ENCODE measurements at regions not wholly inside any gene's neighbourhood (a gene's known extent, or its start where the extent isn't known, plus 50 kb on each side); places are given as distances from the start of the nearest gene placed in this dataset.
"Not testable (repeated sequence)": the region's sequence is repeated elsewhere in the genome, so short reads cannot be mapped to it uniquely, and the experiment has no call there.

DNA sequence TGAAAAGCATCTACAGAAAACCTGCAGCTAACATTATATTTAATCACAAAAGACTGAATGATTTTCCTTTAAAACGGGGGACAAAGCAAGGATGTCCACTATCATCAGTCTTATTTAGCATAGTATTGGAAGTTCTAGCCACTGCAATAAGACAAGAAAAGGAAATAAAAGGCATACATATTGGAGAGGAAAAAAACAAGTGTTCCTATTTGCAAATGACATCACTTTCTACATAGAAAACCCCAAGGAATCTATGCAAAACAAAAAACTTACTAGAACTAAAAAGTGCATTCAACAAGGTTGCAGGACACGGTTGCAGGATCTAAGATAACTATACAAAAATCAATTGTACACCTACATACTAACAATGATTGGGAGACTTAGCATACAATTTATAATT is 101.6 kb upstream of the MEF2A start:
- DNase-seq: no peak

GRCh38 chr15:99466701-99467337 is 99.0 kb upstream of the MEF2A start:
- no peak for DNase-seq

DNA sequence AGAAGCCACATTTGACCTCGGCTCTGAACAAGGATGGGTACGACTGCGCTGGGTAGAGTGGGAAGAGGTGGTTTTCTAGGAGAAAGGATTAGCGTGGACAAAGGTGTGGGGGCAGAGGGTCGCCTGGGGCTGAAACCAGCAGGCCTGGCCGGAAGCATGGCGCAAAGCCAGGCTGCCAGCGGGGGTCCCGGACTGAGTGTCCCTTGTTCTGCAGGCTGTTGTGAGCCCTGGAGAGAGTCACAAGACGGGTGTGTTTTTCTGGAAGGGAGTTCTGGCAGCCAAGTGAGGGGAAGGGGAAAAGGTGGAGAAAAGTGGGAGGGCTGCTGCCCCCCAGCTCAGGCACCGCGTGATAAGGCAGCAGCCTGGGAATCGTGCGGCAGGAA is 98.5 kb upstream of the MEF2A start:
- DNase-seq: no peak

DNA sequence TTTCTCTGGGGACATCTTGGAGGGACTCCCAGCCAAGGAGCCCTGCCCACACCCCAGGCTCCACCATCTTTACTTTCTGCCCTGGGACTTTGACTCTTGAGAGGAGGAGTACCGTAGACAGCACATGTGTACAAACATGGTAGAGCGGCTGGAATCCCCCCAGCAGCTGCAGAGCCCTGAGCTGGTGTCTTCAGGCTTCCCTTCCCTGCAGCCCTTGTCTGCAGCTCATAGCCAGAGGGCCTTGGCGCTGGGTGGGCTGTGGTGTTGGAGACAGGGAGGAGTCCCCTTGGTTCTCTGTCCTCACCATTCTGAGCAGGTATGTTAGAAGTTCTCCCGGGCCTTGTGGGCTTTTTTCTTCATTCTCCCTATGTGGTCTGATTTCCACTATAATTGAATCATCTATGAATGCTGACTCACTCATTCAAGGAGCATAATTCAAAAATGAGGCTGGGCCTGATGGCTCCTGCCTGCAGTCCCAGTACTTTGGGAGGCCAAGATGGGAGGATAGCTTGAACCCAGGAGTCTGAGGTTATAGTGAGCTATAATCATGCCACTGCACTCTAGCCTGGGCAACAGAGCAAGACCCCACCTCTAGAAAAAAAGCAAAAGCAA is 97.8 kb upstream of the MEF2A start:
- no peak for DNase-seq

DNA sequence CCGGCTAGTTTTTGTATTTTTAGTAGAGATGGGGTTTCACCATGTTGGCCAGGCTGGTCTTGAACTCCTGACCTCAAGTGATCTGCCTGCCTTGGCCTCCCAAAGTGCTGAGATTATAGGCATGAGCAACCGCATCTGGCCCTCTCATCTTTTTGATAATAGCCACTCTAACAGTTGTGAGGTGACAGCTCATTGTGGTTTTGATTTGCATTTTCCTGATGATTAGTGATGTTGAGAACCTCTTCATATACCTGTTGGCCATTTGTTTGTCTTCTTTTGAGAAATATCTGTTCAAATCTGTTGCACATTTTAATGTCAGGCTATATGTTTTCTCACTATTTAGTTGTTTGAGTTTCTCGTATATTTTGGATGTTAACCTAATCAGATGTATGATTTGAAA is 95.6 kb upstream of the MEF2A start:
- DNase-seq: not testable (repeated sequence)

DNA sequence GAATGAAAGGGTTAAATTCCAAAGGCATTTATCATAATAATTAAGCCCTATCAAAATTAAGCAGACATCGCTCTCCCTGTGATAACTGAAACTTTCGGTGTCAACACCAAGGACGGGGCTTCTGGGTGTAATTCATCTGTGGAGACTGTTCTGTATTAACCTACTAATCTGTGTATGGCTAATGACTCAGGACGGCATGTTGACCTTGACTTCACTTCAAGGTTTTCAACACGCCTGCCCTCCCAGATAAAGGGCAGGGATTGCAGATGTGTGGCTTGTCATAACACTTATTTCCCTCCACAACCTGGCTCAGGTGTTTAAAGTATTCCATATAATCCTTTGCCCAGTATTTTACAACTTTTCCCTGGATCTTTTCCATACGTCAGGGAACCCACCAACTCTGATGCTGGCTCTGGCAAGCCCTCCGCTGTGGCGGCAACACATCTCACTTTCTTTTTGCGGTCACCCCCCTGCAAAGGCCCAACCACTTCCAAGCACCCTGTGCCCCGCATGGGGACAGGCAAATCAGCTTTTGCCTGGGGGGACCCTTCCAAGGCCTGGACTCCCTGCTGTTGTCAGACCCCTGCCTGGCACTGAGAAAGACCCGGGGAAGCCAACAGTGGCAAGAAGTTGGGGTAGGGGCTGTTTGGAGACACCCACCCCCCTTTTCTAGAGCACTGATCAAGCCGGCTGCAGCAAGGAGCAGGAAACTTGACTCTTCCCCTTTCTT is 93.2 kb upstream of the MEF2A start:
- no peak for DNase-seq

GRCh38 chr15:99473981-99474906 is 91.5 kb upstream of the MEF2A start:
- no peak for DNase-seq

GRCh38 chr15:99474909-99475753 is 90.7 kb upstream of the MEF2A start:
- no peak for DNase-seq

- DNase-seq: no peak
Observed at GRCh38 chr15:99475754-99476412, 89.9 kb upstream of the MEF2A start.

GRCh38 chr15:99476413-99477222 is 89.2 kb upstream of the MEF2A start:
- DNase-seq: peak; percentile 13

GRCh38 chr15:99477791-99478471 is 87.9 kb upstream of the MEF2A start:
- no peak for DNase-seq

GRCh38 chr15:99478977-99479376 is 86.8 kb upstream of the MEF2A start:
- DNase-seq: no peak

- no peak for DNase-seq
Observed at GRCh38 chr15:99480016-99480810, 85.6 kb upstream of the MEF2A start.

DNA sequence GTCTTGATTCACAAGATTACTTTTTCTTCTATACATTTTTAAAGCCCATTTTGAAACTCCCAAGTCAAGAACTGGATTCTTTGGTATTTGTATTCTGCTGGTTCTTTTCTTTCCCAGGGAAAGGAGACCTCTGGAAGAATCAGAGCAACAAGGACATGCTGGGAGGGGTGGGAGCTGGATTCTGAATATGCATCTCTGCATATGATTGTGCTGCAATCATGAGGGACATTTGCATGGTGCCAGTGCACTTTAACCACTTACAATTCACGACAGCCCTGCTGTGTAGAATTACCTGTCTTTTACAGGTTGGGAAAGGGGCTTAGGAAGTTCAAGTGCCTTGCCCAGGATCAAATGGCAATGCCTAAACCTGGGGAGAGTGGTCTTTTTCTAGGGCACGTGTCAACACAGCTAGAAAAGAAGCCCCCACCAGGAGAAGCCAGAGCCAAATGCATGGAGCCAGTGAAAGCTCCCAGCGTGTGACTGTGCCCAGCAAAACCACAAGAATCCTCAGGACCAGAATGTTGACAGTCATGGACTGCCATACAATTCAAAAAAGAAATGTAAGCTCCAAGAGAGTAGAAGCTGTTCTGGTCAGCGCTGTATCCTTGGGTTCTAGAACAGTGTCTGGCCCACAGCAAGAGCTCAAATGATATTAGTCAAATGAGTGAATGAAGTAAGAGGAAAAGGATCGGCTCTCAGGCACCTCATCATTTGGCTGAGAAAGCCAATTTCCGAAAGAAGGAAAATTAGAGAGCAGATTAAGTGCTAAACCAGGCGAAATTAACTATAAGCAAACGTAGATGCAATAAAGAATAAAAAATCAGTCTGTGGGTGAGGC is 84.5 kb upstream of the MEF2A start:
- DNase-seq: no peak

- no peak for DNase-seq
Observed at GRCh38 chr15:99481951-99482230, 83.9 kb upstream of the MEF2A start.

DNA sequence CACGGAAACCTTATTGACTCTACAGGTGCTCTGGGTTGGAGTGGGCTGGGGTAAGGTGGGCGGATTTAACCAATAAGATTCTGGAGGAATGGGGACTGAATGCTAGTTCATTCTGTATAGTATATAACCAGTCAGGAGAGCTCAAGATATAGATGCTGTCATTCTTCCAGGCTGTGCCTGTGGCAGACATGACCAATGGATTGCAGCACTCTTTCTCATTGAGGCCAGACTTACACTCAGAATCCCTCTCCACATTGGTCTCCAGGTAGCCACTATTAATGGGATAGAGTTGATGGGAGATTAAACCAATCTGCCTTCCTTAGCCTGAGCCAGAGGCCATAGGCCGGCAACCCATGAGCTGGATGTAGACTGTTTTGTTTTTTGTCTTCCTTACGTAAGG is 82.8 kb upstream of the MEF2A start:
- DNase-seq: no peak

DNA sequence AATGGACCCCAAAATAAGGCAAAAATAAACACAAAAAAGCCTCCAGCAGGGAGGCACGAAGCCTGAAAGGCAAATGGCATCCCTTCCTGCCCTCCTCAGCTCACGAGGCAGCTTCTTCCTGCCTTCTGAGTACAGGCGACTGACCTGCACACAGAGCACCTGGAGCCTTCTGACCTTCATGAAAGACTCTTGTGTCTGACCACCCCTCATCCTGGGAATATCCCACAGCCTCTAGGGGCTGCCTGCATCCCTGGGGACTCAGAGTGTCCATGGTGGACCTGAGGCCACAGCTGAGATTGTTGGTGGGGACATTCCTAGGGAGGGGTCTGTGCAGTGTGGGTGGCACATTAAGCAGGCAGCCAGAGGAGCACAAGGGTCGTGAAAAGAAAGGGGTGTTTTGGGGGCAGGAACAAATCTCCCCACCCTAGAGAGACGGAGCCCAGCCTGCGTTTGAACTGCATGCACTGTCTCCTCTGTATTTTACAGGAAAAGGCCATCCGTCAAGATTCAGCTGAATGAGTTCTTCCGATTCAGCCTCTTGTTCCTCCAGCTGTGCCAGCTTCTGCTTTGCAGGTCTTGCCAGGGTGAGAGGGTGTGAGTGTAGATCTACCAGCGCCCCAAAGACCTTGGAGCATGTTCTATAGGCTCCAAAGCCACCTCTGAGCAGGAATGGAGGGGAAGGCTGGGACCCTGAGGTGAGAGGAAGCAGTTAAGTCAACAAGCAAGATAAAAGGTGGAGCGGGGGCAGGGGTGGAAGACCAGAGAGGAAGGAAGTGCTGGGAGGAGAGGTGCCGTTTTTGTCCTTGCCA is 80.4 kb upstream of the MEF2A start:
- DNase-seq: no peak

DNA sequence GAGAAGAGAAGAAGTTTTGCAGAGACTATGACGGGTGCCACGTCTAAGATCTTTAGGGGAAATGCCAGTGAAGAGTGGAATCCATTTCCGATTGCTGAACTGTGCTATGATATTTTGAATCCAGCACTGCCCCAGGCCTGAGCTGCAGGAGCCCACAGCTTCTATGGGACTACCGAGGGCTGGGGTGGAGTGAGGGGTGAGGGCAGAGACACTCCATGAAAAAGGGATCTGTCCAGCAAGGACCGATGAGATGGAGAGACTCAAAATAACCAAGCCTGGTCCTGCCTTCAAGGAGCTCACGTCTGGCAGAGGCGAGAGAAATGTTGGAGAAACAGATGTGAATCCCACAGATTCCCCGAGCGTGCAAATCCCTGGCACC is 79.8 kb upstream of the MEF2A start:
- DNase-seq: no peak
